Activated T-cell treated with anti-CD3 and anti-CD28 coated beads for 1 hour (primary cell): ENCODE measurements at regions not wholly inside any gene's neighbourhood (a gene's known extent, or its start where the extent isn't known, plus 50 kb on each side); places are given as distances from the start of the nearest gene placed in this dataset.
"Not testable (repeated sequence)": the region's sequence is repeated elsewhere in the genome, so short reads cannot be mapped to it uniquely, and the experiment has no call there.

ENCODE experiments used
- DNase-seq: peaks from one replicate; pipeline ENCODE4 v3.0.0-alpha.2; 2020; ENCODE audit warnings: low read depth

DNA sequence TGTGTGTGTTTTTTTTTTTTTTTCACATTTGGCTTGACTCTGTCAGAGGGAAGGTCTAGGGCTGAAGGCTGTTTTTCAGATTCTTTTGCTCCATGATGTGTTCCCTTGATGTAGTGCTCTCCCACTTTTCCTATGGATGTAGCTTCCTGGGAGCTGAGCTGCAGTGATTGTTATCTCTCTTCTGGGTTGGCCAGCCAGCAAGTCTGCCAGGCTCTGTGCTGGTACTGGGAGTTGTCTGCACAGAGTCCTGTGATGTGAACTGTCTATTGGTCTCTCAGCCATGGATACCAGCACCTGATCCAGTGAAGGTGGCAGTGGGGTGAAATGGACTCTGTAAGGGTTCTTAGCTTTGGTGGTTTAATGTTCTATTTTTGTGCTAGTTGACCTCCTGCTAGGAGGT lies 377.4 kb upstream of the MAN1A1 start:
- DNase-seq: not testable (repeated sequence)

DNA sequence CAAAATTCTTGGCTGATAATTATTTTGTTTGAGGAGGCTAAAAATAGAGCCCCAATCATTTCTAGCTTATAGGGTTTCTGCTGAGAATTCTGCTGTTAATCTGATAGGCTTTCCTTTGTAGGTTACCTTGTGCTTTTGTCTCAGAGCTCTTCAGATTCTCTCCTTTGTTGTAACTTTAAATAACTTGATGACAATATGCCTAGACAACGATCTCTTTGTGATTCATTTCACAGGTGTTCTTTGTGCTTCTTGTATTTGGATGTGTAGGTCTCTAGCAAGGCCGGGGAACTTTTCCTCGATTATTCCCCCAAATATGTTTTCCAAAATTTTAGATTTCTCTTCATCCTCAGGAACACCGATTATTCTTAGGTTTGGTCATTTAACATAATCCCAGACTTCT lies 376.5 kb upstream of the MAN1A1 start:
- no peak for DNase-seq

DNA sequence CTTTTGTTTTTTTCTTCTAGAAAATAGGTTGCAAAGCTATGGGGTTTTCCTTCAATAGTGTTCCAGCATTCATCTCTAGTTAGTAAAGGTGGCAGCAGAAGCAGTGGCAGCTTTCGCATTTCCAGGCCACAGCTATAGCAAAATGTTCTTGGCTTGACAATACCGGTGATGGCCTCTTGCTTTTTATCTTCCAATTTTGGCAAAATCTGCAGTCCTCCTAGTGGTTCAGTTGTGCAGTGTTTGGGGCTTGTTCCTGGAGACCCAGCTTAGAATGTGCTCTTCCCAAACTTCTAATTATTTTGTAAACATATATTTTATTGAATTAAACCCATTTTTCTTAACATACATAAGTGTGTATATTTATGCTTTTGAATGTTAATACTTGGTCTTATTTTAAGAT lies 370.6 kb upstream of the MAN1A1 start:
- no peak for DNase-seq

DNA sequence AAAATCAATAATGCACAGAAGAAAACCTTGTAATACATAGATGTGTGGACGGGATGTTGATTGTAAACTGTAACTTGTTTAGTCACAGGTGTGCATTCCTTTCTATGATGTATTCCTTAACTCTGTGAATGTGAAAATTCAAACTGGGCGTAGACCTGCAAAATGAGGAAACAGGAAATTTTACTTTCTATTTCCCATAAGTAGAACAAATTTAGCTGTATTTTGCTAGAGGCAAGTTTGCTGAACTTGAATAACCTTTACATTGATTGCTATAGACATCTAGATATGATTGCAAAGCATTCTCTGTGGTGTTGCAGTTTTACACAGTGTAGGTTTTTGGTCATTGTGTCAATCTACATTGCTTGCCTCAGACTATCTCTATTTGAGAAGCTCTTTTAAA lies 368.4 kb upstream of the MAN1A1 start:
- no peak for DNase-seq

DNA sequence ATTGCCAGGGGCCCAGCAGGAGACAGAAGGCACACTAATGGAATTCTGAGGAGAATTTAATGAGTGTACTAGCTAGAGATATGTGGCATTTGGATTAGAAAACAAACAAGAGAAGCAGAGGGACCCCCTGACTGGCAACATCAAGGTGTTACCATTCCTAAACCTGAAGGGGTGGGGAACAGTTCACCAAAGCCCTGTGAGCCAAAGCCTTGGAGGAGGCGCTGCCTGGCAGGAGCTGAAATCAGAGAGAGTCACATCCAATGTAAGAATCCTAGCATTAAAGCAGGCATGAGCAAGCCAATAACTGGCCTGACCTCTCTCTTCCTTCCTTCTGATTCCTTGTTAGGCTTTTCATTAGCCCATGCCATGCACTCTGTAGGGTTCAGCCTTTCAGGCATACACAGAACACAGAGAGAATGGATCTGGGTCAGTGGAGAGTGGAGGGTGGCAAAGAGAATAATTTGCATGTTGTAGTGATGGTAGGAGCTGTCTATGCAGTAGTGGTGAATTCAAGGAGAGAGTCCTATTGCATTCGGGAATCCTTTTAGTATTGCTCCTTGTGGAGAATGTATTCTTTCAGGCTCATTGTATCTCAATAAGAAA lies 367.2 kb upstream of the MAN1A1 start:
- DNase-seq: no peak

DNA sequence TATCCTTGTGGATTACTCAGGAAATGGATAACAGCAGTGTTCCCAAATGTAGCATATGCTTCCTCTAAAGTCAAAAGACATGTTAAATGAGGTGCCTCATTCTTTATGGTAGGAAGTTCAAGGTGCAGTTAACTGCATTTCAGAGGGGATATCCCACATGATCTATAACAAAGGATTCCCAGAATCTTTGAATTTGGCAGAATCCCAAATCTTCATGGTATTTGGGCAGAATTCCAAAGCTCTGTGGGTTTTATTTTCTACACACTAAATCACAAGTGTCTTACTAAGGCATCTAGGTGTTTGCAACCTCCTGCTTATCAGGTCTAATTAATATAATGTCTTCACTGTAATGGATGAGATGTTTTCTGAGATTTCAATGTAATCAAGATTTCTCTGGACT lies 364.3 kb upstream of the MAN1A1 start:
- DNase-seq: no peak

DNA sequence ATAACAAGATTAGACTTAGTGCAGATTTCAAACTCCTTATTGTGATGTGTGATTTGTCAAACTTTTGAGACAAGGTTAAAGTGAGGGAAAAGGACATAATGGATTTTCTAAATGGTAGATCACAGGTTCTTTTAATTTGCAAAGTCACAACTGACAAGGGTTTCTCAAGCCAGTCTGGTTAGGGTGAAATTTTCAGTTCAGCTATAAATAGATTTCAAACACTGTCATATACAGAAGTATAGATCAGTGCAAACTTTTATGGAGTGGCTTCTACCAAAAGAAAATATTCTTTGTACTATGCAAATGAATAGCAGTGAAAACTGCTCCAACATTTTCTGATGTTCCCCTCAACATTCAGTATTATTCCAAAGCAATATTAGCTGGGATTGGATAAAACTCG lies 337.1 kb upstream of the MAN1A1 start:
- DNase-seq: no peak

DNA sequence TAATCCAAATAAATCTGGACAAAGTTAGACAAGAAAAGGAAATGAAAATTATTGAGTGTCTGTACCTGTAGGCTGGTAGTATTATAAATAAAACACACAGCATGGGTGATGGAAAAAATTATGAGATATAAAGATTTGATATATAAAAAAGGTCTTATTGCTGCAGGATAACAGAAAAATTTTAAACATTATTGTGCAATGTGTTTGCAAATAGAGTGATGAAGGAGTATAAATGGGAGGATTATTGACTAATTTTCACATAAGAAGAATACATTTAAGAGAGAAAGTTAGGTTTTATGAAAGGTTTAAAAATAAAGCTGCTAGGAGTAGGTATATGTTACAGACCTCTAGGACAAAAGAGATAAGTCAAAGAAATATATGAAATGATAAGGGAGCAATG lies 336.7 kb upstream of the MAN1A1 start:
- DNase-seq: no peak

DNA sequence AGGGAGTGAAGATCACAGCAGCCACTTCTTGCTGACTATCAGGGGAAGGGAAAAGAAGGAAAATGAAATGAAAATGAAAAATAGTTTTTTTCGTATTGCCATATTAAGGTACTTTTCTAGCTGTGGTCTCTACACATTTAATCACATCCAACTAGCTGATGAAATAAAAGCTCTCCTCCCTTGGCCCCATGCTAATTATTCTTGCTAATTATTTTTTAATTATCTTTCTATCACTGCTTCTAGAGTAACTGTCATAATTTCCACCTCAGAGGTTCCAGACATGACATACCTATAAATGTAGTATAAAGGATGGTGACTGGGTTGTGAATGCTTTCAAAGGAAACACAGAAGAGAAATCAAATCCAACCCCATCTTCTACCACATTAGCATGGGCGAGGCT lies 334.1 kb upstream of the MAN1A1 start:
- no peak for DNase-seq

DNA sequence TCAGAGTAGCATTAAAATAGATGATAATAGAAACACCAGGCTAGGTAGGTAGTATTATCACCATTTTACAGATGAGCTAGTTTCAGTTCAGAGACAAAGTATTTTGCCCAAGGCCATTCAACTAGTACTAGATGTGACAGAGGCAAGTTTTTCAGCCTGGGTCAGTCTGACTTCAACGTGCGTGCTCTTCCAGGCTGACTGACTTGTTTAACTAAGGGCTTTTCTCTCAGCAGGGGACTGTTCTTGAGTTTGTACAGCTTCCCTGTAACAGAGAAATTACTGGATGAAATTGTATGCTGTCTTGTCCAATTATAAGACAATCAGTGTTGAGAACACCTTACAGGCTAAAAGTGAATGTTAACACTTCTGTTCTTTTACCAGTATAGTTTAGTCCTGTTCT lies 333.5 kb upstream of the MAN1A1 start:
- no peak for DNase-seq

DNA sequence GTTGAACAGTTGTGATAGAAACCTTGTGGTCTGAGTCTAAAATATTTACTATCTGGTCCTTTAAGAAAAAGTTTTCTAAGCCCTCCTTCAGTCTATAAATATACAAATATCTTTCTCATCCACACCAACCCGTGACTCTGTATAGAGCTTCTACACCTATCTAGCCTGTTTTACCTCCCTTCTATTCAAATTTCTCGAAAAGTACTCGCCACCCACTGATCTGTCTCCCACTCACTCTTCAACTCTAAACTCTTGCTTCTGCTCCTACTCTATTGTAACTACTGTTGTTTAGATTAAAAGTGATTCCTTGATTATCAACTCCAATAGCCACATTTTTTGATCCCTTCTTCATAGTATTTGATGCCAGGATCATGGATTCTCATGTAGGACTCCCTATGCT lies 329.4 kb upstream of the MAN1A1 start:
- DNase-seq: no peak

DNA sequence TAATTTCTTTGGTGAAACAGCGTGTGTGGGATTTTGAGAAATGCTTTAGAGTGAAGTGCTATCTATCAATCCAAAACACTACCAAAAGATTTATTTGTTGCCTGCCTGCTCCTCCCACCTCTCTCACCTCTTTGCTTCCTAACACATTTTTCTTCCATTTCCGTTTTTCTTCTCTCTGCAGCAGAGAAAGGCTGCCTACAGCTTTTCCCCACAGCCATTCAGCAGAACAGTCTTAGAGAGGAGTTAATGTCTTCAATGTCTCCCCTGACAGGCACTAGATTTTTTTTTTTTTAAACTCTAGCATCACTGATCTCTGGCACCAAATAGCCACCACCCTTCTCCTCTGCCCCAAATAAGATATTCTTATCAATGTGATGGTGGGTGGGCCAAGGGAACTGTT lies 327.8 kb upstream of the MAN1A1 start:
- no peak for DNase-seq

DNA sequence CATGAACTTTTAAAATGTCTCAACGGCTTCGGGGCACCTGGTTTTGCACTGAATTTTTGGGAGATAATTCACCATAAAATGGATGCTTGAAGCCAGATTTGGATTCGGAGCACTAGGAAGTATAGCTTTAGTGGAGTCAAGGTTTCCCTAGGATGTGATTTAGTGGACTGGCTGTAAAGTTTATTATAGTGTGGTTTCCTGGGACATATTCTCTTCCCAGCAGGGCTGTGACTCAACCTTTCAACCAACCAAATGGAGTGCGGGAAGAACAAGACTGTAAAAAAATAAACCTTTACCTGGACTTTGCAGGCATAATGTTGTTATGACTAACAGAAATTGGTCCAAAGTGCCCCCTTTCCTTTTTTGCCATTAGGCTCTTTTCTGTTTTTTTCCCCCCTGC lies 327.4 kb upstream of the MAN1A1 start:
- DNase-seq: no peak

DNA sequence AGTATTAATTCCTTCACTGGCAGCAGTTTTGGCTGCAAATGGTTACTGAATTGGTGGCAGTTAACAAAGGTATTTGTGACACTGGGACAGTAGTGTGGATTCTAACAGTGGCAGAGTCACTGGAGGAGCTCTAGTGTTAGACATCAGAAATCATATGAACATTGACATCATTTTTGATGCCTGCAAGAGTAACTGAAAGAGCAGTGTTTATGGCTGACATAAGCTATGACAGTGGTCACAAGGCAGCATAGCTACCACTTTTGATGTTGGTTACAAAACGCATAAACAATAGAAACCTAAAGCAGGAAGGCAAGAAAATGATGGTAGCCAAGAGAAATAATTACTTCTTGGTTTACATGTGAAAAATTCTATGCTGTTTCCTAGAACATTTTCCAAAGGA lies 326.7 kb upstream of the MAN1A1 start:
- DNase-seq: no peak

DNA sequence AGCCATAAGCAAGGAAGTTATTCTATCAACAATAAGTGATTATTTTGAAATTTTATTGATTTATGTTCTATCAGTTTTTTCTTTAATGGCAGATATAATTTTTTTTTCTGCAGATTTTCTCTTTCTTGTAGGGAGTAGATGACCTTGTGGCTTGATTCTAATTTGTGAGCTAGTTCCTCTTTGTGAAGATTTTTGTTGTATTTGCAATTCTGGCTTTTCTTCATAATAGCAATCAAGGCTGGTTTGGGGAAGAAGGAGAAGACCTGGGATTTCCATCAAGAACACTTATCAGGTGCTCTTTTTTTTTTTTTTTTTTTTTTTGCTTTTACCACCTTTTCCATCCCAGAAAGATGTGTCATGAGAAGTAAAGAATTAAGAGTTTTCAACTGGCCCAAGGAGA lies 324.2 kb upstream of the MAN1A1 start:
- no peak for DNase-seq

DNA sequence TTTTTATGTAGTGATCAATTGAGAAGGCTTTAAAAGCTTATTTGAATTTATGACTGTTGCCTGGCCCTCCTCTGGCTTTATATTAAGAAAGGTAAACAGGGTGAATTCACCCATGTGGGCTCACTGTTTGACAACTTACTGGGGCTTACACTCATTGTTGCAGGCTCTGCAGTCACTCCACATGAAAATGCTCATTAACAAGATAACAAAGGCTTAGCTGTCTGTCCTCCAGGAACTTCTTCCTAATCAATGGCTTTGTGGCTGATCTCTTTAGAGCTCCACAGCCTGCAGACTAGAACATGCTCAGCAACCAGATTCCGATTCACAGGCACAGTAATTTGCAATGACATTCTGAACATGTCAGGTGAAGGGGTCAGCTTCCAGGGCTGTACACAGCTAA lies 323.2 kb upstream of the MAN1A1 start:
- no peak for DNase-seq

DNA sequence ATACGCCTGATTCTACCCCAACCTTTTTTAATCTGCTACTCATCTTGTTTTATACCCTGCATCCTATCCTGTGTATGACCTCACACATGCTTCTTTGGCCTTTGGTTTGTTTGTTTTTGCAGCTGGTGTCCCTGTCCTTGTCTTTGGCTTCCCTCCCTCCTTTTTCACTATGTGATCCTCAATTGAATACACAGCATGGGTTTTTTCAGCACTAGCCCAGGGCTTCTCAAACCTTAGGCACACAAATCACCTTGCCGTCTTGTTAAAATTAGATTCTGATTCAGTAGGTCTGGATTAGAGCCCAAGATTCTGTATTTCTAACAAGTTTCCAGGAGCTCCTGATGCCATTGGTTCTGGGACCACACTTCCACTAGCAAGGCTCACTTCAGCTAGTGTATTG lies 321.5 kb upstream of the MAN1A1 start:
- DNase-seq: no peak

DNA sequence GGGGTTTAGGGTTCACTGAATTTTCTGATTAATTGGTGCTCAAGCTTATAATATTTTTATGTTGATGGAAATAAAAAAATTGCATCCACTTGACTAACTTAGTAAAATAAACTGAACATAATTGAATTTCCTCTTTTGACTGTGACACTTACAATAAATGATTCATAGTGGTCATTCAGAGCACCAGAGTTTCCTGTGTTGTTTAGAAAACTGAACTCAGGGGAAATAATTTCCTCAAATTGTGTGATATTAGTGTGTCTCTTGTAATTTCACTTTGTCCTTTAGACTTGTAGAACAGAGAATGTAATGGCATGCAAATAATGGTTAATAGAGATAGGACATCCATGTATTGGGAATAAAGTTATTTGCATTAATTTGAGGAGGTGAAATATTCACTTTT lies 319.7 kb upstream of the MAN1A1 start:
- no peak for DNase-seq

DNA sequence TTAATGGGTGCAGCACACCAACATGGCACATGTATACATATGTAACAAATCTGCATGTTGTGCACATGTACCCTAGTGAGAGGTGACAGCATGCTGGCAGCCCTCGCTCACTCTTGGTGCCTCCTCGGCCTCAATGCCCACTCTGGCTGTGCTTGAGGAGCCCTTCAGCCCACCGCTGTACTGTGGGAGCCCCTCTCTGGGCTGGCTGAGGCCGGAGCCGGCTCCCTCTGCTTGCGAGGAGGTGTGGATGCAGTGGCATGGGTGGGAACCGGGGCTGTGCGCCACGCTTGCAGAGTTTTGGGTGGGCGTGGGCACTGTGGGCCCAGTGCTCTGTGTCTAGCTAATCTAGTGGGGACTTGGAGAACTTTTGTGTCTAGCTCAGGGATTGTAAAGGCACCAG lies 315.9 kb upstream of the MAN1A1 start:
- not testable (repeated sequence) for DNase-seq

DNA sequence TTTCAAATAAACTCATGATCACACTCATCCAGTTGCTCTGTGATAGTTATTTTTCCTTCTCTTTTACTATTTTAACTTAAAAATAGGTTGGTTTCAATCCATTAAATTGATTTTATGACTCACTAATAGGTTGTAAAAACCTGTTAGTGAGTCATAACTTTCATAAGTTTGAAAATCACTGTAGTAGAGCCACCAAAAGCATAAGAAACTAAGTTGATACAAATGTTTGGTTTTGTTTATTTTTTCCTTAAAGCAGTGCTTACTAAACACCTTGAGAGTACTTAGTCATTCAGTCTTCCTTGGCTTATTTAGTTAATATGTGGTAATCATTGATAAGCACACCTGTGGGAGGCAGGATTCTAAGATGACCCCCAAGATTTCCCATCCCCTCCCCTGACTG lies 312.1 kb upstream of the MAN1A1 start:
- no peak for DNase-seq

DNA sequence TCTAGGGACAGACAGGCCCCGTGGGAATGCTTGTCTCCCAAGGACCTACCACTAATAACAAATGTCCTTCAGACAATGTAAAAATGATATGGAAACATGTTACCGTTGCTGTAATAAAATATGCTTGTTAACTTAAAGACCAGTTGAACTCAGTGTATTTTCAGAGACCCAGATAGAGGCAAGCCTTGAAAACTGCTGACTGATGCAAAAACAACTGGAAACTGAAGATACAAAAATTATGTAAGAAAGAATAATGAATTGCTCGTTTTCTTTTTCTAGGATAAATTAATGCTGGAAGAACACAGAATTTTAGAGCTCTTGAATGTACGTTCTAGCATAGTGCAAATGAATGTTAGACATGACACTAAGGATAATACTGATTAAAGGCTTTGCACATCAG lies 311.5 kb upstream of the MAN1A1 start:
- DNase-seq: no peak

DNA sequence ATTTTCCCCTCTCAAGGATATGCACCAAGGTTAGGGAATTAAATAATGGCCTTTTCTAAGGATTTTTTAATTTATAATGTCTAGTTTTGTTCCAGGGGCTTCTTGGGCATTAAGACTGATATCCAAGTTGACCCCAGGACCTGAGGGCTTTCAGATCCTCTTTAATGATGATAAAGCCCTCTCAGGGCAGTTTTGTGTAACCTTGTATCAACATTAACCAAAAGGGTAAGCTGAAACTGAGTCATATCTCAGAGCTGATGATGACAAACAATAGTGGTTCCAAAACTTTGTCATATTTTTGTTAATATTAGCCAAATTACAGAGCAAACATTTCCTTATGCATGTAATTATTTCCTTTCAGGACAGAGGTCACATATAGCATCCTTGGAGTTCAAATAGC lies 309.4 kb upstream of the MAN1A1 start:
- DNase-seq: no peak

DNA sequence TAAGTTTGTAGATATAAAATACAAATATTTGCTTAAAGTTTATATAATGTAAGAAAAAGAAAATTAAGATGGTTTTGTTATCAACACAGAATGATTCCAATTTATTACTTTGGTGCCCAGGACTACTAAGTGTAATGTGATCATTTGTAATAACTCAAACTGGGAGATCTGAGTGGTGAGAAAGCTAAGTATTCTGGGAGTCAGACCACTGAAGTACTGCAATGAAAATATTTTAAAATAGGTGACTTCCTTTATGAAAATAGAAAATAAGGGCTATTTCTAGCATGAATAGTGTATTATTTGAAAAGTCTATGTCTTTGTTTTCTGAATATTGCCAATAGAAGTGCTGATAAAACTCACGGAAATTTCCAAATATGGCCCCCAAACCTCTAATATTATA lies 305.6 kb upstream of the MAN1A1 start:
- DNase-seq: no peak

DNA sequence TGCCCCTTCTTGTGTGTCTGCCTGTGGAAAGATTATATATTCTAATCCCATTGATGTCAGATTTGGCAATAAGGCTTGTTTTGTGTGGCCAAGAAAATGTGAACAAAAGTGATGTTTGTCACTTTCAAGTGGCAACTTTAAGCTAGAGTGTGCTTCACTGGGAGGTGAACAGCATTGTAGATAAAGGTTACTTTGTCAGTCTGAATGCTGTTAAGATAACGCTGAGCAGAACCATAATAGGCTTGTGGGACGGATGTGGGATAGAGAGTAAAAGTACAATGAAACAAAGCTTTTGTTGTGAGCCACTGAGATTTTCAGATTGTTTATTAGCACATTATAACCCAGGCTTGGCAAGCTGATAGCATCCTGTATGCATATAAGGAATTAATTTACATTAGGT lies 303.8 kb upstream of the MAN1A1 start:
- DNase-seq: no peak

DNA sequence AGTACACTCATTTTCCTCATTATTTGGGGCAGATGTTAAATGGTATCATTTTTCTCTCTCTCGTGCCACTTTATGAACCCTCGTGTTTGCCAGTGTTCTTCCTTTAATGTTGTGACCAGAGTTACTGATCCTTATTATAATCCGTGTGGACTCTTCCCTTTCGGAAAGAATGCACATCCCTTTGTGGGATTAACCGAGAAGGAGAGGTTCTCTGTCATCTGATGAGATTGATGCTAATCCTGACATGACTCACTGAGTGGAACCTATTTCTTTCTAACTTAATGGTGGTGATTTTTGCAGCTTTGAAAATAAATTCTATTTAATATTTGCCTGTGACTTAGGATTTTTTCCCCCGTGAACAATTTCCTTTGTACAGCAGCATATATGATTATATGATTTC lies 300.0 kb upstream of the MAN1A1 start:
- no peak for DNase-seq
